ENCODE measurements at regions not wholly inside any gene's neighbourhood (a gene's known extent, or its start where the extent isn't known, plus 50 kb on each side); places are given as distances from the start of the nearest gene placed in this dataset.

DNA sequence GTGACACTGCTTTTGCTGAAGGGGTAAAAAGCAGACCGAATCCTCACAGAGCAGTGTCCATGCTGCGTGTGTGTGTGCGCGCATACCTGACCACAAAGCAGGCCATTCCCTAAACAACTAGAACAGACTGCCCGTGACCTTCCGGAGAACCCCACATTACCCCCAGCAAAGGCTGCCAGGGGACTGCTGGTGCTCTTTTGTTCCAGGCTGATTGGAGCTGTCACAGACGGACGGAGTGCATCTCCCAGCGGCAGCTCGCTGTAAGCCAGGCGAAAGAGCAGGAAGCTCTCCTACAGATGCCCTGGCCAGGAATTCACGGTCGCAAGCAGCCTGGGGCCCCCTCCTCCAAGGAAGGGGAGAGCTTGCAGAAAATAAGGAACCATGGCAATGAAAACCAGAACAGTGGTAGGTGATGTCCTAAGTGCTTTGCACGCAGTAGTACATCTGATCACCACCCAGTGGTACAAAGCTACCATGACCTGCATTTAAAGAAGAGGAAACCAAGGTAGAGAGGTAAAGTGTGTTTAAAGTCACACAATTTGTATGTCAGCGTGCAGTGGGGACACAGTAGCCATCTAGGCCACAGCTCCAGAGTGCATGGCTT lies 153.4 kb upstream of the DYNLRB2 start:
- Histone ChIP-seq H3K4me3 (ENCODE audit: extremely low read depth, insufficient read depth, low read length, poor library complexity, severe bottlenecking) (no peak overlapping the region), H3K9me3 (ENCODE audit: control insufficient read depth, low read length) (no peaks in the 10 kb centered on the region), H3K4me1 (ENCODE audit: control insufficient read depth, insufficient read depth, low read length, poor library complexity, severe bottlenecking) (no peaks in the 10 kb centered on the region), H3K27ac (ENCODE audit: low read depth, low read length, severe bottlenecking) (no peak overlapping the region), H3K36me3 (ENCODE audit: control insufficient read depth, insufficient read depth, low read length) (no peaks in the 10 kb centered on the region)
- WGBS, 2 experiments (ENCODE audit: insufficient coverage in 2 of 2) = 81 to 83% methylated on average over 14 of the region's 15 CpGs

DNA sequence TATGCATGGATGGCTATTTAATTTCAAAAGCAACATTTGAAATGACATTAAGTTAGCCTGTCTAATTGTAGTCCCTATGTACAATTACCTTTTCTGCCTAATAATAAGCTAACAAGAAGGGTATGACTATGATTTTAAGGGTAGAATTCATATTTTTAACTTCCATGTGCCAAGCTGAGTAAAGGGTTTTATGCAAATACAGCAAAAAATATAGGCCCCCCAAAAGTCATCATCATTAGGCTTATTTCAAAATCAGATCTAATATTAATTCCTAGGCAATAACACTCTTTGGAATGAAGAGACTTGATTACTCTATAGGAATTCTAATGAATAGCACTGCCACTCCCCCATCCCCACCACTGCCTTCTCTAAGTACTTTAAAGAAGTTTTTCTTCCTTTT lies 155.9 kb upstream of the DYNLRB2 start:
- H3K27ac ChIP-seq (ENCODE audit: low read depth, low read length, severe bottlenecking) = no peak overlapping the region
- no peaks in the 10 kb centered on the region for H3K4me1 ChIP-seq (ENCODE audit: control insufficient read depth, insufficient read depth, low read length, poor library complexity, severe bottlenecking)
- H3K36me3 ChIP-seq (ENCODE audit: control insufficient read depth, insufficient read depth, low read length) = no peaks in the 10 kb centered on the region
- no peak overlapping the region for H3K4me3 ChIP-seq (ENCODE audit: extremely low read depth, insufficient read depth, low read length, poor library complexity, severe bottlenecking)
- no peaks in the 10 kb centered on the region for H3K9me3 ChIP-seq (ENCODE audit: control insufficient read depth, low read length)

DNA sequence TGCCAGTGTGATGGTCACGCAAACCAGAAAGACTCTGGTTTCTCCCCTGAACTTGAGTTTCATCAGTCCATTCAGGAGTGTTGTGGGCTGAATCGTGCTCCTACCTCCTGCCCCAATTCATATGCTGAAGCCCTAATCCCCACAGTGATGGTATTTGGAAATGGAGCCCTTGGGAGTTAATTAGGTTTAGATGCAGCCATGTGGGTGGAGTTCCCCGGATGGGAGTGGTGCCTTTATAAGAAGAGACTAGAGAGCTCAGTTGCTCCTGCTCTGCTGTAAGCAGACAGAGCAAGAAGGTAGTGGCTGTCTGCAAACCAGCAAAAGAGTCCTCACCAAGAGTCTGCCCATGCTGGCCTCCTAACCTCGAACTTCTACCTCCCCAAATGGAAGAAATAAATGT lies 160.3 kb upstream of the DYNLRB2 start:
- 75 to 85% methylated on average over 2 of the region's 4 CpGs for WGBS, 2 experiments (ENCODE audit: insufficient coverage in 2 of 2)
- no peak overlapping the region for H3K4me3 ChIP-seq (ENCODE audit: extremely low read depth, insufficient read depth, low read length, poor library complexity, severe bottlenecking)
- no peaks in the 10 kb centered on the region for H3K36me3 ChIP-seq (ENCODE audit: control insufficient read depth, insufficient read depth, low read length)
- no peaks in the 10 kb centered on the region for H3K9me3 ChIP-seq (ENCODE audit: control insufficient read depth, low read length)
- H3K27ac ChIP-seq (ENCODE audit: low read depth, low read length, severe bottlenecking) = no peak overlapping the region
- H3K4me1 ChIP-seq (ENCODE audit: control insufficient read depth, insufficient read depth, low read length, poor library complexity, severe bottlenecking) = no peaks in the 10 kb centered on the region

DNA sequence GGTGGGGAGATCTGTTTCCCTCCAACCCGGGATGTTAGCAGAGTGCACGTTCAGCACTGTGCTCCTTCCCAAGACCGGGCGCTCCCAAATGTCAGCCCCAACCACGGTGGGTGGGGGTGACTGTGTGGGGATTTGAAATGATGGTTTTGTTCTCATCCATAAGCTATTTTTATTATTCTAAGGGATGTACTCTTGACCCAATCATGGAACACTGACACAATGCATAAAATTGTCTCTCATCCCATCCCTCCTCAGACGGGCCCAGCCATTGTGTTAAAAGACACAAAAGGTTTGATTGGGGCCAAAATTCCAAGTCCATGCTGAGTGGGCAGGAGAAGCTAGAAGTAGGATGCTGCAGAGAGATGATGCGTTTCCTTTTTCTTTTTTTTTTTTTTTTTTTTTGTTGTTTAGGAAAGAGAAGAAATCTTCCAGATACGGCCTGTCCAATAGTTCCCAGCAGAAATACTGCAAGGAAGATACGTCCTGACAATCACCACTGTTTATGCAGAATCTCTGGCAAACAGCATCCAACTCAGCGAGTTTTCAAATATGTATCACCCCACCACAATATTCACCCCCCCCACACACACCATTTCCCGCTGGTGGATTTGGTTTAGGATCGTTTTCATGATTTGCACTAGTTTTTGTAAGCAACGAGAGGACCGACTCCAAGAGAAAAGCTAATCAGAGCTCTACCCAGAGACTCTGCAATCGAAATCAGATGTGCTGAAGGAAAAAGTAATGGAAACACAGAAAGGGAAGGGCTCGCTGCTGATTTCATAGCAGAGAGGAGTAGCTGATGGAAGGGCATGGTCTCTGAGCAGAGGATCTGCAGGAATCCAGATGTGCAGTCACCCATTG lies 163.5 kb upstream of the DYNLRB2 start:
- no peaks in the 10 kb centered on the region for H3K36me3 ChIP-seq (ENCODE audit: control insufficient read depth, insufficient read depth, low read length)
- no peaks in the 10 kb centered on the region for H3K9me3 ChIP-seq (ENCODE audit: control insufficient read depth, low read length)
- WGBS, 2 experiments (ENCODE audit: insufficient coverage in 2 of 2) = 88% methylated on average over 9 to 12 of the region's 16 CpGs
- H3K4me3 ChIP-seq (ENCODE audit: extremely low read depth, insufficient read depth, low read length, poor library complexity, severe bottlenecking) = no peak overlapping the region
- no peaks in the 10 kb centered on the region for H3K4me1 ChIP-seq (ENCODE audit: control insufficient read depth, insufficient read depth, low read length, poor library complexity, severe bottlenecking)
- no peak overlapping the region for H3K27ac ChIP-seq (ENCODE audit: low read depth, low read length, severe bottlenecking)

DNA sequence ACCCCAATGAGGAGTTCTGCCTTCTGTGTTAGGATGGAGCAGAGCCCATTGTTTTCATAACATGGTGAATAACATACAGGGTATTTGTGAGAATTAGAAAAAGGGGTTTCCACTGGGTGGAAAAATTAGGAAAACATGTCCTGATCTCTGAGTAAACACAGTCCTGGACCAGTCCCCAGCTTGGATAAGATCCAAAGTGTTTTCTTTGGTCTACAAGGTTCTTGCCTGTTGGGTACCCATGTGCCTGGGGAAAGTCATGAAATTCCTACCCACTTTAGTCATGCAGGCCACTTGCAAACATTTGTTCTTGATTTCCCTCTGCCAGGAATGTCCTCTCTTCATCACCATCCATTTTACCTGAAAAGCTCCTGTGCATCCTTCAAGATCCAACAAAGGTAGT lies 164.8 kb upstream of the DYNLRB2 start:
- H3K9me3 ChIP-seq (ENCODE audit: control insufficient read depth, low read length) = no peaks in the 10 kb centered on the region
- H3K36me3 ChIP-seq (ENCODE audit: control insufficient read depth, insufficient read depth, low read length) = no peaks in the 10 kb centered on the region
- no peak overlapping the region for H3K27ac ChIP-seq (ENCODE audit: low read depth, low read length, severe bottlenecking)

DNA sequence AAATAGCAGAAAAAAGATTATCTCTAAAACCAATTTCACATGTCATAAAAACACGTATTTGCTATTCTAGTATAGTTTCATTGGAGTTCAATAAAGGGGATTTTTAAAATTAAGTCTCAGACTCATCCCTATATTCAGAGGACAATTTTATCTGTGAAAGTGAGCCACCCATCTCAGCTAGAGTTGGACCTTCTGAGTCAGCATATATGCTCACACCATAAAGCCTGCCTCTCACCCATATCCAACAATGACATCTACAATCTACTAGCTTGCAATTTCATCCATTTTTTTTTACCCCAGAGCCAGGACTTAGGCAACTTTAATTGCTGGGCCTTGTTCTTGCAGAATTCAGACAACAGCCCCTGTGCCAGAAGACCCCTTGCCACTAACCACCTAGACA lies 165.3 kb upstream of the DYNLRB2 start:
- no peaks in the 10 kb centered on the region for H3K9me3 ChIP-seq (ENCODE audit: control insufficient read depth, low read length)
- no peak overlapping the region for H3K4me3 ChIP-seq (ENCODE audit: extremely low read depth, insufficient read depth, low read length, poor library complexity, severe bottlenecking)
- no peaks in the 10 kb centered on the region for H3K4me1 ChIP-seq (ENCODE audit: control insufficient read depth, insufficient read depth, low read length, poor library complexity, severe bottlenecking)
- H3K27ac ChIP-seq (ENCODE audit: low read depth, low read length, severe bottlenecking) = no peak overlapping the region
- WGBS, 2 experiments (ENCODE audit: insufficient coverage in 2 of 2) = no CpG with 5 or more reads among the region's 1 CpG
- no peaks in the 10 kb centered on the region for H3K36me3 ChIP-seq (ENCODE audit: control insufficient read depth, insufficient read depth, low read length)

More for the DNA sequence above, 164.8 kb upstream of the DYNLRB2 start:
- Histone ChIP-seq H3K4me1 (ENCODE audit: control insufficient read depth, insufficient read depth, low read length, poor library complexity, severe bottlenecking) (no peaks in the 10 kb centered on the region), H3K4me3 (ENCODE audit: extremely low read depth, insufficient read depth, low read length, poor library complexity, severe bottlenecking) (no peak overlapping the region)

DNA sequence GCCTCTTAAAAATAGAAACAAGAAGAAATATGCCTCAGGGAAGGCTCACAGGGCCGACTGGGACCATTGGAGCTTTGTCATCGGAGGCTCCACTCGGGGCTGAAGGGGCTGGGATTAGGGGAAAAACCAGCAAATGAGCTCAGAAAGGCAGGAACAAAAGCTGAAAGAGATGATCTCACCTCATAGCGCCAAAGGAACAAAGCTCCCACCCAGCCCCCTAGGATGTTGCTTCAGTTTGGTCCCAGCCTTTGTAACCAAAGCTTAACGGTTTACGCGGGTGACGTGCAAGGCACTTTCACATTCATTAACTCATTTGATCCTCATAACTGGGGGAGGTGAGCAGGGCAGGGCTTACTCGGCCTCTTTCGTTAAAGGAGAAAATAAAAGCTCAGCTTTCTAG lies 168.5 kb upstream of the DYNLRB2 start:
- 83 to 86% methylated on average over 6 to 9 of the region's 10 CpGs for WGBS, 2 experiments (ENCODE audit: insufficient coverage in 2 of 2)
- no peaks in the 10 kb centered on the region for H3K36me3 ChIP-seq (ENCODE audit: control insufficient read depth, insufficient read depth, low read length)
- H3K4me3 ChIP-seq (ENCODE audit: extremely low read depth, insufficient read depth, low read length, poor library complexity, severe bottlenecking) = no peak overlapping the region
- no peaks in the 10 kb centered on the region for H3K4me1 ChIP-seq (ENCODE audit: control insufficient read depth, insufficient read depth, low read length, poor library complexity, severe bottlenecking)
- H3K9me3 ChIP-seq (ENCODE audit: control insufficient read depth, low read length) = no peaks in the 10 kb centered on the region
- H3K27ac ChIP-seq (ENCODE audit: low read depth, low read length, severe bottlenecking) = no peak overlapping the region

DNA sequence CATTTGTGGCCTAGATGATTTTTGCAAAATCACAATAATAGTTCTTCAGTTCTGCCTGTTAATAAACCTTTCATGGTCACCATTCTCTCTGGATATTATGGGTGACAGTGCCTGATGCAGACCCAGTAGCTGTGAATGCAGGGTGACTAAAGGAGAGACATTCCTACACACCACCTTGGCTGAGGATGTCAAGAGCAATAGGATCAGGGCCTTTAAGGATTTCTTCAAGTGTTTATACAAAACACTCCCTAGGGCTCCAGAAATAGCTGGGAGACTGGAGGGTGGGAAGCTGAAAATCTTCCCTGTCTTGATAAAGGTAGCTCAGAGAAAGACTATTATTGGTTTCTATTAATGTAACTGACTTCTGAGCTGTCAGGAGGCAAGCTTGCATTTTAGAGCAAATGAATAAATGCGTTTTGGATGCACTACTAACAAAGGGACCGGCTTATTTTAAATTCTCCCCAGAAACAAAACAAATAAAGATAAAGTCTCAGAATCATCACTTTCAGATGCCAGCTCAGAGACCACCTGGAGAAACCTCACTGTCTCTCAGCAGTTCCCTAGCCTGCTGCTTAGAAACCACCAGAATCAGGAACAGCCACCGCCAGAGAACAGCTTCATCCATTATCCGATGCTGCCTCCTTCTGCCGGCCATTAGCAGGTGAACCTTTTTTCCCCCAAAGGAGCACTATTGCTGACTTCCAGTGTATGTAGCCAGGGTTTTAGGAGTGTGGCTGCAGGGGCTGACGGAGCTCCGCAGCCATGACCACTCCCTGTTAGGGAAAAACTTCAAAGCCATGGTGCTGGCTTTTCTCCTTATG lies 171.4 kb upstream of the DYNLRB2 start:
- Histone ChIP-seq H3K36me3 (ENCODE audit: control insufficient read depth, insufficient read depth, low read length) (no peaks in the 10 kb centered on the region), H3K27ac (ENCODE audit: low read depth, low read length, severe bottlenecking) (no peak overlapping the region), H3K4me1 (ENCODE audit: control insufficient read depth, insufficient read depth, low read length, poor library complexity, severe bottlenecking) (no peaks in the 10 kb centered on the region), H3K4me3 (ENCODE audit: extremely low read depth, insufficient read depth, low read length, poor library complexity, severe bottlenecking) (no peak overlapping the region), H3K9me3 (ENCODE audit: control insufficient read depth, low read length) (no peaks in the 10 kb centered on the region)
- 60 to 66% methylated on average over 5 of the region's 7 CpGs for WGBS, 2 experiments (ENCODE audit: insufficient coverage in 2 of 2)

DNA sequence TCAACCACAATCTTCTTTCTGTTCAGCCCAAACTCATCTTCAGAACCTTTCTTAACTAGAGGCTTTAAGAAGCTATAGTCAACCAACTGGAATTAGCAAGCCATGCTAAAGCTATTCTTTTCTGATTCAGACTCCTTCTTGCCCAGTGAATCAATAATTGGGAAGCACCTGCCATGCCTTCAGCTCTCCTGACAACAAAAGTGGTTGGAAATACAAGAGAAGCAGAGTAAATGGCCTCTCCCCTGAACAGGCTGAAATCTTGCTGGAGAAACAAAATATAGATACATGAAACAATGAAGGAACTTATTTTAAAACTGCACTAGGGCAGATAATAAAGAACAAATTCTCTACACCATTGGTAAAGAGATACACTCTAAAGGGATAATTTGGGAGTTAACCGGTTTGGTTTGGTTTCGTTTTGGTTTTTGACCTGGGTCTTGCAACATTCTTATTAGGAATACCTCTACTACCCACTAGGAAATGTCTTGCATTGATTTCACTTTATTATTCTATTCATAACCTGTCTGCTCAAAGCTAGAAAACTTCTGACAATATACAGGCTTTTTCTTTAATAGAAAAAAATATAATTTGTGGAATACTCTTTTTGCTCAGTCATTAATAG lies 173.6 kb upstream of the DYNLRB2 start:
- H3K27ac ChIP-seq (ENCODE audit: low read depth, low read length, severe bottlenecking) = no peak overlapping the region
- no peaks in the 10 kb centered on the region for H3K4me1 ChIP-seq (ENCODE audit: control insufficient read depth, insufficient read depth, low read length, poor library complexity, severe bottlenecking)
- H3K9me3 ChIP-seq (ENCODE audit: control insufficient read depth, low read length) = no peaks in the 10 kb centered on the region
- no peaks in the 10 kb centered on the region for H3K36me3 ChIP-seq (ENCODE audit: control insufficient read depth, insufficient read depth, low read length)
- WGBS, 2 experiments (ENCODE audit: insufficient coverage in 2 of 2) = no CpG with 5 or more reads among the region's 2 CpGs
- H3K4me3 ChIP-seq (ENCODE audit: extremely low read depth, insufficient read depth, low read length, poor library complexity, severe bottlenecking) = no peak overlapping the region

DNA sequence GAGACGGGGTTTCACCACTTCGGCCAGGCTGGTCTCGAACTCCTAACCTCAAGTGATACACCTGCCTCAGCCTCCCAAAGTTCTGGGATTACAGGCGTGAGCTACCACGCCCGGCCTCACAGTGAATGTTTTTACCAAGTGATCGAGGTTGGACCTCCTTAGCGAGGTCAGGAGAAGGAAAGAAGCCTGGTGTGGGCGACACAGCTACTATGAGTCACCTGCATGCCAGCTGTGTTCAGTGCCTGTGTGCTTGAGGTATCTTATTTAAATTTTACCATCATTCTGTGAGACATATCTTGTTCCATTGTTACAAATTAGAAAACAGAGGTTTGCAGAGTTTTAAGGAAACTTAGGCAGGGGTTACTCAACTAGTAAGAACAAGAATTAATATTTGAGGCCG lies 174.8 kb upstream of the DYNLRB2 start:
- Histone ChIP-seq H3K4me3 (ENCODE audit: extremely low read depth, insufficient read depth, low read length, poor library complexity, severe bottlenecking) (no peak overlapping the region), H3K9me3 (ENCODE audit: control insufficient read depth, low read length) (no peaks in the 10 kb centered on the region), H3K36me3 (ENCODE audit: control insufficient read depth, insufficient read depth, low read length) (no peaks in the 10 kb centered on the region), H3K27ac (ENCODE audit: low read depth, low read length, severe bottlenecking) (no peak overlapping the region), H3K4me1 (ENCODE audit: control insufficient read depth, insufficient read depth, low read length, poor library complexity, severe bottlenecking) (no peaks in the 10 kb centered on the region)
- WGBS, 2 experiments (ENCODE audit: insufficient coverage in 2 of 2) = 91 to 98% methylated on average over 6 to 9 of the region's 10 CpGs

Measured in mesodermal cell (in vitro differentiated cells).